GM18909 (cell line): ENCODE measurements at regions not wholly inside any gene's neighbourhood (a gene's known extent, or its start where the extent isn't known, plus 50 kb on each side); places are given as distances from the start of the nearest gene placed in this dataset.
"Not testable (repeated sequence)": the region's sequence is repeated elsewhere in the genome, so short reads cannot be mapped to it uniquely, and the experiment has no call there.

Experiments used
- ATAC-seq: cut with Tn5 transposase; IDR thresholded peaks from one replicate; pipeline ENCODE4 v1.9.1; 2021; ENCODE audit warnings: mild to moderate bottlenecking; ENCODE audit not compliant: unreplicated experiment, poor library complexity

DNA sequence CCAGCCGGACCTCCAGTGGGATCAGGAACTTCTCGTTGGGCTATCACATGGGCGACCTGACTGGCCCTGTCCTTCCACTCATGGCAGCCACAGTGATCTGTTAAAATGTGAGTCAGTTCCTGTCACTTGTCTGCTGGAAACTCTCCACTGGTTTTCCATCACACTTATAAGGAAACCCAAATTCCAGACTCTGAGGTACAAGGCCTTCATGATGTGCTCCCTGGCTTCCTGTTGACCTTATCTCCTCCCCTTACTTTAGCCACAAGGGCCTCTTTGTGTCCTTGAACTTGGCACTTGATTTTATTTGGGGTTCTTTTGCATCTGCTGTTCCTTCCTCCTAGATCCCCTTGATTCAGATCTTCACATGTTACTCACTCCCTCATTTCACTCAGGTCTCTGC lies 96.8 kb downstream of the TENT5C start:
- no peak for ATAC-seq

DNA sequence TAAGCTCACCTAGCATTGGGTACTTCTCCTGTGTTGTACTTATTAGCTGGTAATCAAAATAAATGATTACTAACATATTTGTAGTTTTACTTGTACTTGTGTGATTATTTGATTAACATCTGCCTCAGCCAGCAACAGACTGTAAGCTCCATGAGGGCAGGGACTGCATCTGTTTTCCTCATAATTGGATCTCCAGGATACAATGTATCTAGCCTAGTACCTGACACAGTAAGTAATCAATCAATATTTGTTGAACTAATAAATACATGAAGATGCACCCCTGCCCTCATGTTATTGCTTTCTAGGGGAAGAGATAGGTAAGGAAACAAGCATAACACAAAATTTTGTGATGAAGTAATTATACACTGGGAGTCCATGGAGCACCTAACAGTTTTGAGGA lies 101.5 kb downstream of the TENT5C start:
- ATAC-seq, result no peak

GRCh38 chr1:117708323-117709248 lies 102.7 kb downstream of the TENT5C start:
- ATAC-seq, result no peak

DNA sequence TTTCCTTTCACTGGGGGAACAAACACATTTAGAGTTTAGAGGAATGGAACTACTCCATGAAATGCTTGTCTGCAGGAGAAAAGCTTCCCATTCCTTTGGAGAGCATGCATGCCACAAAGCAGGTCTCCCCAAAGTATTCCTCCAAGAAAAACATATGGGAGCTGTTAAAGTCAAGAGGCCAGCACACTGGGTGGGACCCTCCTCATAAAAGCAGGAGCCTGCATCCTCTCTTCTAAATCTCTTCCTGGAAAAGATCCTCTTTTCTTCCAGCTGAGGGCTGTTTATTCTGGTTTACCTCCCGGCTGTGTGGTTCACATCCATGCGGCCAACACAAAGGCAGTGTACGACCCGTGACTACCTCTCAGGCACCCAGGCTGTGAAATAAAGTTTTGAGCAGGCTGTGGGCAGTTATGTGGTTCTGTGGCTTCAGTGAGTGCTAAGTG lies 103.4 kb downstream of the TENT5C start:
- ATAC-seq, result no peak

DNA sequence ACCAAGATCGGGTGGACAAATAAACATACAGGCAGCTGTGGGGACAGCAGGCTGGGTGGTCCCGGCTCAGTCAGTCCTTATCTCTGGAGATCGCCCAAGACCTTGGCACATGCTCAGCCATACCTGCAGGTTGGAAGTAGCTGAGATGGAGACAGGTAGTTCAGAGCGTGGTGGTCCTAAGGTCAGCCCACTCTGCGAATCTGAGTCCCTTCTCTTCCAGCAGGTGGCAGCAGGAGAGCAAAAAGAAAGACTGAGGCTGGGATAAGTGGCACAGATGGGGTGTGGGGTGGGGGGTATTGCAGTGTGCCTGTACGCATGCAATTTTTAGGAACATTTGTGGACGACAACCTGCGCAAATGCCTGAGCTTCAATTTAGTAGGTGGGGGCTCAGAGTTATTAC lies 104.9 kb downstream of the TENT5C start:
- ATAC-seq, result no peak

GRCh38 chr1:117712621-117713020 lies 106.8 kb downstream of the TENT5C start:
- no peak for ATAC-seq

- ATAC-seq, result no peak
Measured at GRCh38 chr1:117714546-117714945, 108.7 kb downstream of the TENT5C start.

DNA sequence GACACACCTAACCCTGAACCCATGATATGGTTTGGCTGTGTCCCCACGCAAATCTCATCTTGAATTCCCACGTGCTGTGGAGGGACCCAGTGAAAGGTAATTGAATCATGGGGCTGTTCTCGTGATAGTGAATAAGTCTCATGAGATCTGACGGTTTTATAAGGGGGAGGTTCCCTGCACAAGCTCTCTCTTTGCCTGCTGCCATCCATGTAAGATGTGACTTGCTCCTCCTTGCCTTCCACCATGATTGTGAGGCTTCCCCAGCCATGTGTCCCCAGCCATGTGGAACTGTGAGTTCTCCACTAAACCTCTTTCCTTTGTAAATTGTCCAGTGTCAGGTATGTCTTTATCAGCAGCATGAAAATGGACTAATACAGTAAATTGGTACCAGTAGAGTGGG lies 110.2 kb downstream of the TENT5C start:
- not testable (repeated sequence) for ATAC-seq

- ATAC-seq, result not testable (repeated sequence)
Measured at GRCh38 chr1:117717980-117718379, 112.1 kb downstream of the TENT5C start.

DNA sequence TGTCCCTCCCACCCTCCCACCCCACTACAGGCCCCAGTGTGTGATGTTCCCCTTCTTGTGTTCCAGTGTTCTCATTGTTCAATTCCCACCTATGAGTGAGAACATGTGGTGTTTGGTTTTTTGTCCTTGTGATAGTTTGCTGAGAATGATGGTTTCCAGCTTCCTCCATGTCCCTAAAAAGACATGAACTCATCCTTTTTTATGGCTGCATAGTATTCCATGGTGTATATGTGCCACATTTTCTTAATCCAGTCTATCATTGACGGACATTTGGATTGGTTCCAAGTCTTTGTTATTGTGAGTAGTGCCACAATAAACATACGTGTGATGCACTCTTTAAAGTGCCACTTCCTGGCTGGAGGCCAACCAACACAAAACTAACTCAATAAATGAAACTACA lies 112.7 kb downstream of the TENT5C start:
- ATAC-seq, result not testable (repeated sequence)

DNA sequence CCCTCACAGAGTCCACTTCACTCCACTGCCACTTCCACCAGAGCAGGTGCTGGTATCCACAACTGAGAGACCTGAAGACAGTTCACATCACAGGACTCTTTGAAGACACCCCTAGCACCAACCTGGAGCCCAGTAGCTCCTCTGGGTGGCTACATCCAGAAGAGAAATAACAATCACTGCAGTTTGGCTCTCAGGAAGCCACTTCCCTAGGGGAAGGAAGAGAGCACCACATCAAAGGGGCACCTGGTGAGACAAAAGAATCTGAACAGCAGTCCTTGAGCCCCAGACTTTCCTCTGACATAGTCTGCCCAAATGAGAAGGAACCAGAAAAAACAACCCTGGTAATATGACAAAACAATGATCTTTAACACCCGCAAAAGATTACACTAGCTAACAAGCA lies 113.2 kb downstream of the TENT5C start:
- no peak for ATAC-seq

- ATAC-seq, result no peak
Measured at GRCh38 chr1:117732065-117732797, 126.4 kb downstream of the TENT5C start.

- ATAC-seq, result no peak
Measured at GRCh38 chr1:117732956-117733355, 127.1 kb downstream of the TENT5C start.

- ATAC-seq, result no peak
Measured at GRCh38 chr1:117734403-117734802, 128.6 kb downstream of the TENT5C start.

DNA sequence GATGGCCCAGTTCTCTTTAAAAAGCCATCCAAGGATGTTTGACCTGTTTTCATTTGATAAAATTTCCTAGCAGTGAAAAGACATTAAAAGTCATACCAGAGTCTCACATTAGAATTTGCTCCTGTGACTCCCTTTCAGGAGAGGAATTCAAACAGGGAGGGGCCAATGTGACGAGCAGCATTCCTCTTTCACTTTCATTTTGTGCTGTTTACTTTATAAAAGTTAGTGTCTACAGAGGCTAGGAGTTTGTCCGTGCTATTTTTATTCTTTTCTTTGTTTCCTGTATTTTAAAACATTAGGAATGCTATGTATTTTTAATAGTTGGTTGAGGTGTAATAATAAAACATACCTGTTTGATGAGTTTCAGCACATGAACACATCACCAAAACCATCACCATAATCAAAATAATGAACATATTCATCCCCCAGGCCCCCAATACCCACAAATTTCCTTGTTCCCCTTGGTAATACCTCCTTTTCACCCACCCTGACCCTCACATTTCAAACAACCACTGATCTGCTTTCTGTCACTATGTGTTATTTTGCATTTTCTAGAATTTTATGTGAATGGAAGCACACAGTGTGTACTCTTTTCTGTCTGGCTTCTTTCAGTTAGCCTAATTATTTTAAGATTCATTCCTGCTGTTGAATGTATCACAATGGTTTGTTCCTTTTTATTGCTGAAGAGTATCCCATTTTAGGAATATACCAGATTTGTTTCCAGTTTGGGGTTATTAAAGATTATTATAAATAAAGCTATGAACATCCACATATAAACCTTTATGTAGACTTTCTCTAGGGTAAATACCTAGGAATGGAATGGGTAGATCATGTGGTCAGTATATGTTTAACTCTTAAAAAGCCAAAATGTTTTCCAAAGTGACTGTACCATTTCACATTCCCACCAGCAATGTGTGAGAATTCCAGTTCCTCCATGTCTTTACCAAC lies 129.5 kb downstream of the TENT5C start:
- no peak for ATAC-seq

- no peak for ATAC-seq
Measured at GRCh38 chr1:117739504-117739903, 133.7 kb downstream of the TENT5C start.

GRCh38 chr1:117740496-117740895 lies 134.6 kb downstream of the TENT5C start:
- ATAC-seq, result no peak

DNA sequence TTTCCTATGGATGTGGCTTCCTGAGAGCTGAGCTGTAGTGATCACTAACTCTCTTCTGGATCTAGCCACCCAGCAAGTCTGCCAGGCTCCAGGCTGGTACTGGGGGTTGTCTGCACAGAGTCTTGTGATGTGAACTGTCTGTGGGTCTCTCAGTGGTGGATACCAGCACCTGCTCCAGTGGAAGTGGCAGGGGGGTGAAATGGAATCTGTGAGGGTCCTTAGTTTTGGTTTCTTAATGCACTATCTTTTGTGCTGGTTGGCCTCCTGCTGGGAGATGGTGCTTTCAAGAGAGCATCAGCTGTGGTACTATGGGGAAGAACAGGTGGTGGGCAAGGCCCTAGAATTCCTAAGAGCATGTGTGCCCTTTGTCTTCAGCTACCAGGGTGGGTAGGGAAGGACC lies 140.7 kb downstream of the TENT5C start:
- not testable (repeated sequence) for ATAC-seq

GRCh38 chr1:117747605-117748004 lies 141.8 kb downstream of the TENT5C start:
- no peak for ATAC-seq

GRCh38 chr1:117751321-117751720 lies 145.5 kb downstream of the TENT5C start:
- ATAC-seq, result no peak
